ENCODE measurements at regions not wholly inside any gene's neighbourhood (a gene's known extent, or its start where the extent isn't known, plus 50 kb on each side); places are given as distances from the start of the nearest gene placed in this dataset.

- Histone ChIP-seq H3K27ac (ENCODE audit: low read depth, low read length) (no peak overlapping the region), H3K9ac (replicated peaks in 1 of 4; ENCODE audit: extremely low read depth in 1 of 4, low read depth in 3 of 4, low read length in 3 of 4) (no peak overlapping the region), H3K4ac (replicated peaks; ENCODE audit: insufficient read length, low read depth, low read length) (no peak overlapping the region), H4K20me1 (replicated peaks in 1 of 2; ENCODE audit: control insufficient read depth in 1 of 2, insufficient read depth in 2 of 2, low read length in 2 of 2) (no peaks in the 10 kb centered on the region), H3K14ac (ENCODE audit: insufficient read length) (no peak overlapping the region), H4K91ac (replicated peaks; ENCODE audit: insufficient read length, low read length) (no peak overlapping the region), H2AFZ (ENCODE audit: low read length) (no peak overlapping the region), H3K79me1 (ENCODE audit: low read depth, low read length) (no peaks in the 10 kb centered on the region), H3K9me3 (ENCODE audit: insufficient read depth in 2 of 2, low read depth in 1 of 2, low read length in 1 of 2) (no peaks in the 10 kb centered on the region), H3K23ac (ENCODE audit: insufficient read length) (no peak overlapping the region), H3K4me3 (ENCODE audit: extremely low read depth in 1 of 4, insufficient read depth in 2 of 4, low read depth in 3 of 4, low read length in 4 of 4) (no peak overlapping the region), H3K36me3 (ENCODE audit: control insufficient read depth in 2 of 4, insufficient read depth in 4 of 4, low read length in 3 of 4) (no peaks in the 10 kb centered on the region), H2AK5ac (ENCODE audit: low read depth, low read length) (no peak overlapping the region), H3K4me1 (replicated peaks in 1 of 4; ENCODE audit: control insufficient read depth in 3 of 4, insufficient read depth in 4 of 4, low read length in 3 of 4) (no peaks in the 10 kb centered on the region), H2BK120ac (replicated peaks; ENCODE audit: low read depth, low read length) (no peak overlapping the region), H3K18ac (ENCODE audit: extremely low read depth, low read length) (no peak overlapping the region), H3K56ac (replicated peaks; ENCODE audit: insufficient read length, low read depth, low read length) (no peak overlapping the region), H2BK12ac (ENCODE audit: low read depth, low read length) (no peak overlapping the region), H3K79me2 (ENCODE audit: control insufficient read depth in 1 of 2, insufficient read depth in 2 of 2, low read length in 2 of 2) (no peaks in the 10 kb centered on the region), H4K8ac (ENCODE audit: extremely low read depth, insufficient read depth, low read length) (no peak overlapping the region), H3K23me2 (ENCODE audit: low read depth, low read length) (no peaks in the 10 kb centered on the region), H2BK15ac (ENCODE audit: low read length) (no peak overlapping the region), H3K27me3 (replicated peaks in 1 of 4; ENCODE audit: control insufficient read depth in 3 of 4, extremely low read depth in 1 of 4, insufficient read depth in 3 of 4, low read length in 3 of 4) (no peaks in the 10 kb centered on the region), H4K5ac (ENCODE audit: insufficient read length, low read depth, low read length) (no peak overlapping the region), H2BK5ac (ENCODE audit: low read depth, low read length) (no peak overlapping the region), H2BK20ac (ENCODE audit: low read length) (no peak overlapping the region), H3K4me2 (ENCODE audit: insufficient read depth in 1 of 2, low read depth in 2 of 2, low read length in 2 of 2) (no peak overlapping the region)
- ChIA-PET CTCF (ENCODE audit: partially characterized antibody) (interaction anchor here (1.3 kb wide), 1 partner anchor 21 kb away, joined by 4 read pairs; no protein-coding TSS in a partner anchor), POLR2A (ENCODE audit: partially characterized antibody) (no interaction called here)
- no peak for DNase-seq (ENCODE audit: low read depth in 1 of 2, low spot score in 2 of 2)
- TF ChIP-seq CTBP2 (IDR thresholded peaks at IDR 0.05; ENCODE audit: borderline replicate concordance, insufficient read depth, insufficient read length, low read length), result no peak
- TF ChIP-seq EZH2 (IDR thresholded peaks at IDR 0.05; ENCODE audit: low read depth, low read length, severe bottlenecking), result no peak
- TF ChIP-seq SIX5 (IDR thresholded peaks at IDR 0.05; ENCODE audit: low read depth, low read length), result no peak
- no peak for TF ChIP-seq NANOG (IDR thresholded peaks at IDR 0.05; ENCODE audit: insufficient read depth, low read depth, low read length, poor library complexity, severe bottlenecking)
- TF ChIP-seq KDM4A (IDR thresholded peaks at IDR 0.05; ENCODE audit: low read depth, low read length, severe bottlenecking), result no peak
- TF ChIP-seq RBBP5 (IDR thresholded peaks at IDR 0.05; ENCODE audit: borderline replicate concordance, low read depth, low read length), result no peak
- no peak for TF ChIP-seq TAF1 (IDR thresholded peaks at IDR 0.05; ENCODE audit: low read depth, low read length)
- TF ChIP-seq EP300 (IDR thresholded peaks at IDR 0.05; ENCODE audit: borderline replicate concordance in 1 of 2, low read depth in 2 of 2, low read length in 2 of 2), result no peak
- no peak for TF ChIP-seq CTCF (IDR thresholded peaks at IDR 0.05; ENCODE audit: control extremely low read depth in 1 of 3, insufficient read depth in 1 of 3, low read depth in 1 of 3, low read length in 3 of 3)
- TF ChIP-seq EGR1 (IDR thresholded peaks at IDR 0.05; ENCODE audit: borderline replicate concordance, low read depth, low read length), result no peak
- TF ChIP-seq RXRA (IDR thresholded peaks at IDR 0.05; ENCODE audit: insufficient read depth, low read depth, low read length), result no peak
- no peak for FAIRE-seq
- 76% methylated on average over 1 of the region's 1 CpG; no CpG with 5 or more reads in 1 of the 2 experiments for WGBS, 2 experiments (ENCODE audit: extremely low coverage in 1 of 2, insufficient coverage in 1 of 2, insufficient read length in 1 of 2, insufficient replicate concordance in 2 of 2, low coverage in 1 of 2, low lambda C conversion rate in 2 of 2, missing lambda C conversion rate in 1 of 2)
Observed at GRCh38 chr12:115750340-115750739, 527.2 kb downstream of the MED13L start.

Measured in H1 (cell line).